ENCODE measurements at regions not wholly inside any gene's neighbourhood (a gene's known extent, or its start where the extent isn't known, plus 50 kb on each side); places are given as distances from the start of the nearest gene placed in this dataset.
A peak's percentile ranks its signal among the peaks of the same experiment; 100 is the strongest.

DNA sequence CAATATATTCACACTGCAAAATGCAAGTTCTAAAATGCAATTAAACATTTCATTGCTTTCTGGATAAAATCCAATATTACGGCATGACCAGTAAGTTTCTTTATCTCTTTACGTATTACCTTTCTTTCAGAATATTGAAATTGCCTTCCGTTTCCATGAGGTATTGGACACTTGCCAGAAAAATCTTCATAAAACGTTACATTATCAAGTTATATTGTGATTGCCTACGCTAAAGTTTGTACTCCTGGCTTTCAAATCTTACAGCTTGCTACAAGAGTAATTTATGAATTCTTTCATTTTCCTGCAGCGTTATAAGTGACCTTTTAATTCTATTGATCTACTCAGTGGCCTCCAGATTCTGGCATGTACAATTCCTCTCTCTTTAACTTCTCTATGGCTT lies 1349.3 kb downstream of the OTOL1 start:
- 48 to 66% (median 56%) methylated on average over 6 of the region's 6 CpGs; no CpG with 5 or more reads in 2 of the 5 donors for WGBS, 5 donors
- no peak overlapping the region for H3K4me3 ChIP-seq

DNA sequence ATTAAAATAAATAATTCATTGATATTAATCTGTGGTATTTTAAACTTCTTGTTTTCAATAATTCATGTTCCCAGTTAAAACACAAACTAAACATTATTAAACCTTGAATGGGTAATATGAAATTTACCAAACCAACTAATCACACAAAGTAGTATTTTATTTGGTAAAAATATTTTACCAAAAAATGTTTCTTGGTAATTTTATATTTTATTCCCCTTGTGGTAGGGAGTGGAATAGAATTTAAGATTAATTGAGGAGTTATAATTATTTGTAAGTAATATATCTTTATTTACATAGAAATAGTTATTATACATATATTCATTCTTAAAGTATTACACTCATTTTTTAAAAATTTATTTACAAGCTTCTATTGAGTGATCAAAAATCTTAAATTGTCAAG lies 1350.9 kb downstream of the OTOL1 start:
- Histone ChIP-seq H3K9me3 (peaks cover 0 to 10% (median 0%) of the 10 kb centered on the region in 4 donors), H3K27me3 (no peaks in the 10 kb centered on the region), H3K27ac (no peak overlapping the region), H3K4me1 (no peaks in the 10 kb centered on the region), H3K4me3 (no peak overlapping the region), H3K36me3 (no peaks in the 10 kb centered on the region)
- TF ChIP-seq, protein P1, sequence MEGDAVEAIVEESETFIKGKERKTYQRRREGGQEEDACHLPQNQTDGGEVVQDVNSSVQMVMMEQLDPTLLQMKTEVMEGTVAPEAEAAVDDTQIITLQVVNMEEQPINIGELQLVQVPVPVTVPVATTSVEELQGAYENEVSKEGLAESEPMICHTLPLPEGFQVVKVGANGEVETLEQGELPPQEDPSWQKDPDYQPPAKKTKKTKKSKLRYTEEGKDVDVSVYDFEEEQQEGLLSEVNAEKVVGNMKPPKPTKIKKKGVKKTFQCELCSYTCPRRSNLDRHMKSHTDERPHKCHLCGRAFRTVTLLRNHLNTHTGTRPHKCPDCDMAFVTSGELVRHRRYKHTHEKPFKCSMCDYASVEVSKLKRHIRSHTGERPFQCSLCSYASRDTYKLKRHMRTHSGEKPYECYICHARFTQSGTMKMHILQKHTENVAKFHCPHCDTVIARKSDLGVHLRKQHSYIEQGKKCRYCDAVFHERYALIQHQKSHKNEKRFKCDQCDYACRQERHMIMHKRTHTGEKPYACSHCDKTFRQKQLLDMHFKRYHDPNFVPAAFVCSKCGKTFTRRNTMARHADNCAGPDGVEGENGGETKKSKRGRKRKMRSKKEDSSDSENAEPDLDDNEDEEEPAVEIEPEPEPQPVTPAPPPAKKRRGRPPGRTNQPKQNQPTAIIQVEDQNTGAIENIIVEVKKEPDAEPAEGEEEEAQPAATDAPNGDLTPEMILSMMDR (IDR thresholded peaks at IDR 0.05): peak in 1 of 7 experiments; percentile 19
- TF ChIP-seq EP300 (IDR thresholded peaks at IDR 0.05): no peak
- DNase-seq: no peak
- intact Hi-C loops (cut with DNase I; ENCODE audit: low total_unique reads): no loop called here

More for the DNA sequence above, 1349.3 kb downstream of the OTOL1 start:
- TF ChIP-seq, protein P1 (IDR thresholded peaks at IDR 0.05): no peak
- TF ChIP-seq EP300 (IDR thresholded peaks at IDR 0.05) (no peak), POLR2A (IDR thresholded peaks at IDR 0.05) (no peak), POLR2AphosphoS5 (IDR thresholded peaks at IDR 0.05) (no peak)
- no peak overlapping the region for H3K27ac ChIP-seq
- H3K9me3 ChIP-seq: peaks cover 0 to 10% (median 0%) of the 10 kb centered on the region in 4 donors
- intact Hi-C loops (cut with DNase I; ENCODE audit: low total_unique reads): no loop called here
- no peak for DNase-seq
- no peaks in the 10 kb centered on the region for H3K4me1 ChIP-seq
- H3K36me3 ChIP-seq: no peaks in the 10 kb centered on the region
- H3K27me3 ChIP-seq: no peaks in the 10 kb centered on the region

DNA sequence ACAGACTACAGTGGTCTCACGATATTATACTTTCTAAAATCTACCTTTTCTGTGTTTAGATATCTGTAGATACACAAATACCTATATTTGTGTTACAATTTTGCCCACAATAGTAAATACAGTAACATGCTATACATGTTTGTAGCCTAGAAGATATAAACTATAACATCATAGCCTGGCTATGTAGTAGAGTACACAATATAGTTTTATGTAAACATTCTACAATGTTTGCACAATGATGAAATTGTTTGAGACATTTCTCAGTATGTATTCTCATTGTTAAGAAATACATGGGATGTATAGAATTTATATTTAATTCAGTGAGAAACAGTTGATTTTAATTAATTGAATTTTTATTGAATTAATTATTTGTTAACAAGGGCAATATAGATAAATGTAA lies 1367.0 kb downstream of the OTOL1 start:
- no peak for DNase-seq
- intact Hi-C loops (cut with DNase I; ENCODE audit: low total_unique reads): no loop called here
- no peak overlapping the region for H3K4me3 ChIP-seq
- no peaks in the 10 kb centered on the region for H3K4me1 ChIP-seq
- no peak for TF ChIP-seq POLR2AphosphoS5 (IDR thresholded peaks at IDR 0.05)
- TF ChIP-seq EP300 (IDR thresholded peaks at IDR 0.05): no peak
- TF ChIP-seq, protein P1 (IDR thresholded peaks at IDR 0.05): no peak
- no peak for TF ChIP-seq POLR2A (IDR thresholded peaks at IDR 0.05)
- H3K27me3 ChIP-seq: no peaks in the 10 kb centered on the region
- H3K27ac ChIP-seq: no peak overlapping the region
- peaks cover 0 to 17% (median 0%) of the 10 kb centered on the region in 4 donors for H3K9me3 ChIP-seq
- H3K36me3 ChIP-seq: no peaks in the 10 kb centered on the region
- 83 to 97% (median 84%) methylated on average over 1 of the region's 1 CpG; no CpG with 5 or more reads in 2 of the 5 donors for WGBS, 5 donors

DNA sequence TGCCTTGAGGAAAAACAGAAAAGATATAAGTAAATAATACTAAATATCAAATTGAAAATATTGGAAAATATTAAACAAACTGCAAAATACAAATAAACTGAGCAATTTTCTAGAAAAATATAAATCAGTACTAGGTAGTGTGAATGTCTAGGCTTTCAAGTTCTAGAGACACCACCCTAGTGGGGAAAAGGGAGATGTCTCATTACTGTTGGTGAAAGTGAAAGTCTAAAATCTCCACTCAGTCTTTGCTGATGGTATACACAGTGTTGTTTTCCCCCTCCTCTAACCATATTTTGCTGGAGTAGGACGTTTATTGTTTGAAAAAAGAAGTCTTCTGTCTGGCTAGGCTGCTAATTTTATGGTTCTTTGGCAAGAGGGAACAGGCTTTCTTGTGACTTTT lies 1368.9 kb downstream of the OTOL1 start:
- WGBS, 5 donors: 0 to 8% (median 4%) methylated on average over 1 of the region's 1 CpG; no CpG with 5 or more reads in 2 of the 5 donors
- Histone ChIP-seq H3K9me3 (peaks cover 0 to 26% (median 0%) of the 10 kb centered on the region in 4 donors), H3K4me1 (no peaks in the 10 kb centered on the region), H3K27ac (no peak overlapping the region), H3K4me3 (no peak overlapping the region), H3K27me3 (no peaks in the 10 kb centered on the region), H3K36me3 (no peaks in the 10 kb centered on the region)
- intact Hi-C loops (cut with DNase I; ENCODE audit: low total_unique reads): no loop called here
- no peak for TF ChIP-seq POLR2AphosphoS5 (IDR thresholded peaks at IDR 0.05)
- DNase-seq: no peak

DNA sequence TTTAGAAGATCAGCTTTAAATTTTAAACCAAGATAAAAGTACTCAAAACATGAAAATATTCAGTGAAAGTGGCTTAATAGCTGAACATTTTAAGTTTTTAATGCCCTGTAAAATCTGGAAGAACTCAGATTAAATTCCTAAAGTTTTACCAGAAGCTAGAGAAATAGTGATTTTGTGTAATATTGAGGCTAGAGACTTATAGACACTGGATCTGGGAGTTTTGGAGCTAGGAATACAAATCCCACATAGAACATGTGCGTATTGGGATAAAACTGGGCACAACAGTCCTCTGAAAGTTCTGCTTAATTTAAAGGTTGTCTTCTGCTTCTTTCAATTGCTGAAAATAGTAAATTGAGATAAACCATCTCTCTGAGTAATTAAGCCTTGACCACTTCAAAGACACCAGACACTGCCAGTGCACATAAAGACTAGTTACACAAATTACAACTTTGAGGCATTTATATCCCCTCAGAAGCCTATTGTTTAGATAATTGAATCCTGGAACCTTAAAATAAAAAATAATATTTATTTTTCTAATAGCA lies 1382.5 kb downstream of the OTOL1 start:
- no peak overlapping the region for H3K4me3 ChIP-seq
- intact Hi-C loops (cut with DNase I; ENCODE audit: low total_unique reads): no loop called here
- H3K9me3 ChIP-seq: no peaks in the 10 kb centered on the region
- no peak for TF ChIP-seq POLR2AphosphoS5 (IDR thresholded peaks at IDR 0.05)
- TF ChIP-seq, protein P1 (IDR thresholded peaks at IDR 0.05): no peak
- no peak for TF ChIP-seq EP300 (IDR thresholded peaks at IDR 0.05)
- no peaks in the 10 kb centered on the region for H3K36me3 ChIP-seq
- H3K4me1 ChIP-seq: no peaks in the 10 kb centered on the region
- no peaks in the 10 kb centered on the region for H3K27me3 ChIP-seq
- no peak overlapping the region for H3K27ac ChIP-seq
- no peak for DNase-seq
- WGBS, 5 donors: 61 to 89% (median 81%) methylated on average over 1 of the region's 1 CpG; no CpG with 5 or more reads in 2 of the 5 donors
